NCI-H510A (cell line): ENCODE measurements at regions not wholly inside any gene's neighbourhood (a gene's known extent, or its start where the extent isn't known, plus 50 kb on each side); places are given as distances from the start of the nearest gene placed in this dataset.

ENCODE experiments used
- DNase-seq: peaks from one replicate; lab custom pipeline; 2025; lab: John Stamatoyannopoulos, UW

GRCh38 chr22:19621373-19622060 is 92.8 kb upstream of the SEPTIN5 start:
- no peak for DNase-seq

GRCh38 chr22:19622061-19622441 is 92.3 kb upstream of the SEPTIN5 start:
- no peak for DNase-seq

- no peak for DNase-seq
Observed at GRCh38 chr22:19625331-19626041, 88.8 kb upstream of the SEPTIN5 start.

- no peak for DNase-seq
Observed at GRCh38 chr22:19626042-19626587, 88.2 kb upstream of the SEPTIN5 start.

- DNase-seq, result no peak
Observed at GRCh38 chr22:19626666-19627065, 87.6 kb upstream of the SEPTIN5 start.

- DNase-seq, result no peak
Observed at GRCh38 chr22:19628038-19628776, 86.1 kb upstream of the SEPTIN5 start.

- no peak for DNase-seq
Observed at GRCh38 chr22:19629331-19629719, 85.0 kb upstream of the SEPTIN5 start.

- DNase-seq, result no peak
Observed at GRCh38 chr22:19629720-19630419, 84.4 kb upstream of the SEPTIN5 start.

- DNase-seq, result no peak
Observed at GRCh38 chr22:19630614-19631013, 83.7 kb upstream of the SEPTIN5 start.

- no peak for DNase-seq
Observed at GRCh38 chr22:19631899-19632667, 82.2 kb upstream of the SEPTIN5 start.

GRCh38 chr22:19632668-19633148 is 81.6 kb upstream of the SEPTIN5 start:
- no peak for DNase-seq

- DNase-seq, result no peak
Observed at GRCh38 chr22:19634226-19634975, 79.9 kb upstream of the SEPTIN5 start.

GRCh38 chr22:19635644-19636043 is 78.7 kb upstream of the SEPTIN5 start:
- no peak for DNase-seq

GRCh38 chr22:19636696-19637407 is 77.5 kb upstream of the SEPTIN5 start:
- no peak for DNase-seq

GRCh38 chr22:19637408-19638281 is 76.7 kb upstream of the SEPTIN5 start:
- DNase-seq, result no peak

- no peak for DNase-seq
Observed at GRCh38 chr22:19638282-19639015, 75.9 kb upstream of the SEPTIN5 start.

GRCh38 chr22:19639610-19640135 is 74.6 kb upstream of the SEPTIN5 start:
- no peak for DNase-seq

- no peak for DNase-seq
Observed at GRCh38 chr22:19640306-19640705, 74.0 kb upstream of the SEPTIN5 start.
